Head of caudate nucleus (tissue), 42 donors: ENCODE measurements at regions not wholly inside any gene's neighbourhood (a gene's known extent, or its start where the extent isn't known, plus 50 kb on each side); places are given as distances from the start of the nearest gene placed in this dataset.
"Not testable (repeated sequence)": the region's sequence is repeated elsewhere in the genome, so short reads cannot be mapped to it uniquely, and the experiment has no call there.

Source experiments
- DNase-seq, 42 donors: peaks; one replicate each; pipeline versions ENCODE4 v3.0.0 to v3.0.0-alpha.2; 2020 to 2021; ENCODE audit warnings: mixed read lengths in 7 of 42
- intact Hi-C: fragments of 100-400 bp; cut with DNase I; formaldehyde crosslinking; loops from one replicate; pipeline ENCODE4 v1.15.0; 2022

DNA sequence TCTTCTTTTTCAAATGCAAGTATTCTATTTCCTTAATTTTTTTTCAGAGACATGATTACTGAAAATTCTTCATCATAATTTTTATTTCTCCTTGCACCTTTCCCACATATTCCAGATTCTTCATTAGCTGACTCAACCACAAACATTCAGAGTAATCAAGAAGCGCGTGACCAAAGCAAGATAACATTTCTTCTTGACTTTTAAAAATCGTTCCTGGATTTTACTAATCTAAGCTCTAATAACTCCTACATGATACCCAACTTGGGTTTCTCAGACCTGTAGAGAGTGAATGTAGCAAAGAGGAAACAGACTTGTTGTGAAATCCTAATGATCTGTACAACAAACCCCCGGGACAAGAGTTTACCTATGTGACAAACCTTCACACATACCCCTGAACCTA, 615.0 kb downstream of the TMA16 start:
- no peak for DNase-seq

DNA sequence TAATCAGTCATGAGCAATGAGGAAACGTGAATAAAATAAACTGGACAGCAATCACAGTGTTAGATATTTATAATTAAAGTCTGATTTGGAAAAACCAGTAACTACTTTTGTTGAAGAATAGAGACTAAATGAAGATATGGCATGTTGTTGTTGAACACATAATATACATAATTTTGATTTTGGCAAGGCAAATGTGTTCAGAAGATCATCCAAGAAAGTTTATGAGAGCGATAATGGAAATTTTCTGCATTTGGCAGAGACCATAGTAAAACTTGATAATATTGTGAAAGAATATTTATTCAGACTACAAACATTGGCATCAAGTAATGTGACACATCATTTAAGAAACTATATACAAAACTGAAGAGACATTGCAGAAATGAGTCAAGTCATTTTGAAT, 620.7 kb downstream of the TMA16 start:
- no peak for DNase-seq
- intact Hi-C loops = no loop called here

More for the DNA sequence above, 615.0 kb downstream of the TMA16 start:
- intact Hi-C loops = no loop called here

DNA sequence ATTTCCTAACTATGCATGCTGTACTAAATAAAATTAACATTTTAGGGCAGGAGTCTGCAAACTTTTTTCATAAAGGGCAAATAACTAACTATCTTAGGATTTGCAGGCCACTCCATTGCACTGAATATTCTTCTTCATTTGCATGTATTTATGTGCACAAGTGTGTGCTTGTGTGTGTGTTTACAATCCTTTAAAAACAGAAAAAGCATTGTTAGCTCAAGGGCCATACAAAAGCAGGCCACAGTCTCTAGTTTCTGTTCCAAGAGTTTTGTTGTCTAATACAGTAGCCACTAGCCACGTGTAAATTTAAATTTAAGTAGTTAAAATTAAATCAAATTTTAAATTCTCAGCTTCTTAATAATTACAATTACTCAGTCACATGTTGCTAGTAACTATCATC, 621.8 kb downstream of the TMA16 start:
- intact Hi-C loops = no loop called here
- DNase-seq = peak in 13 of 42 donors; percentile 6 to 70 (median 27)

DNA sequence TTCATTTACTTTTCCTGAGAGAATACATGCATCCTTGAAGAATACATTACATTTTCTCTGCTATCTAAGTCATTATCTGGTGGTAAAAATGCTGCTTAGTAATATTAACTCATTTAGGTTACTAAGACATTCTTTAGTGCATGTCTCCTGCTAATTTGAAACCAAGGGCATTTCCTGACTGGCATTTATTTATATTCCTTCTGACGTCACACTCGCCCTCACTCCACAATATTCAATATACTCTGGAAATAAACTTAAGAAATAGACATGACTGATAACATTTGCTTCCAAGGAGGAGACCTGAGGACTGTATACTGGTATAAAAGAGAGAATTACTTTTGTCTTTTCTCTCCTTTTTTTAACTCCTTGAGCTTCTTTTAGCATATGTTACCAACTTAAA, 619.5 kb upstream of the SMIM31 start:
- intact Hi-C loops = no loop called here
- no peak for DNase-seq

DNA sequence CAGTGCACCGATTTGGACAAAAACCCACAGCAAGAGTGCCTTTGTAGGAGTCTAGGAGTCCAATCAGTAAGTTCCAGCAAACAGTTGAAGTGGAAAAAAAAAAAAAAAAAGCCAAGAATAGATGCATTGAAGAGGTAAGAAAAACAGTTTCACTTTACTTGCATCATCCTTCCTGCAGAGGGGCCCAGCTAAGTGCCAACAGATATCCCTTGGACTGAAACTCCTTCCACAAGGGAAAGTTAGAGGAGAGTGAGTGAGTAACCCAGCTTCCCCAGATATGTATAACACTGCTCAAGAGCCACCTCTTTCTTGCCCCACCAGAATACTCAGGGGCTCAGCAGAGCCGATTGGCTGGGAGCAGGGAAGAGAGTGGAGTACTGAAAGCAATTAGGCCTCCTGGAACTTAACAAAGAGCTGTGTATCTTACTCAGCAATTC, 617.7 kb upstream of the SMIM31 start:
- intact Hi-C loops = no loop called here
- DNase-seq = no peak

DNA sequence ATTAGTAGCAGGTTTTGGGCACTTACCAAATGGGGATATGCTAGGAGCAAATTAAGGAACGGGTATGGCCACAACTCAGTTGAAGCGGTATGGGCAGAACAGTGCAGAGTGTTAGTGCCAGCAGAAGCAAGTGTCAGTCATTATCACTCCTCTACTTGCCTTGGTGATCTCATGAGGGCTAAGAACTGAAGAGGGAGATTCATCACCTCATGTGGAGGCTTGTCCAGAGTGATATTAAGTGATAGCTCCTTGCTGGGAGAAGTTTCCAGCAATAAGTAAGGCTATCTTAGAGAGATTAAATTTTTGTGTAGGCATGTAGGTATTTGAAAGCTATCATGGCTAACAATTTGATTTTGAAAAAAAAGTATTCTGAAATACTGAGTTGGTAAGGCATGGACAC, 615.4 kb upstream of the SMIM31 start:
- intact Hi-C loops = no loop called here

DNA sequence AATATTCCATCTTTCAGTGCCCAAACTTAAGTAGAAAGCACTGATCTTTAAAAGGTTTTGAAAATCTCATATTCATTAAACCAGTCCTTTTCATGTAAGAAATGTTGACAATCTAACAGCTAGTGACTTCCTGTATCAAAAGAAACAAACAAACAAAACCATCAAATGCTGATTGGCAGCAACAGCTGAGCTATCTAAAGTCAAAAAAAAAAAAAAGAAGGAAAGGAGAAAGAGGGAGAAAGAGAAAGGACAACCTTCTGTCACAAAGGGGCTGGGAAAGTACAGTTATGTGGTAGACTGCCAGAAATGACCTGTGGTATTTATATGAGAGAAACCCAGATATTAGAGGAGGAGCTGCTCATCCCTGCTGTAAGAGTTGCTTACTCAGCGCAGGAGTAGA, 614.6 kb upstream of the SMIM31 start:
- DNase-seq = no peak
- intact Hi-C loops = no loop called here

More for the DNA sequence above, 615.4 kb upstream of the SMIM31 start:
- no peak for DNase-seq

DNA sequence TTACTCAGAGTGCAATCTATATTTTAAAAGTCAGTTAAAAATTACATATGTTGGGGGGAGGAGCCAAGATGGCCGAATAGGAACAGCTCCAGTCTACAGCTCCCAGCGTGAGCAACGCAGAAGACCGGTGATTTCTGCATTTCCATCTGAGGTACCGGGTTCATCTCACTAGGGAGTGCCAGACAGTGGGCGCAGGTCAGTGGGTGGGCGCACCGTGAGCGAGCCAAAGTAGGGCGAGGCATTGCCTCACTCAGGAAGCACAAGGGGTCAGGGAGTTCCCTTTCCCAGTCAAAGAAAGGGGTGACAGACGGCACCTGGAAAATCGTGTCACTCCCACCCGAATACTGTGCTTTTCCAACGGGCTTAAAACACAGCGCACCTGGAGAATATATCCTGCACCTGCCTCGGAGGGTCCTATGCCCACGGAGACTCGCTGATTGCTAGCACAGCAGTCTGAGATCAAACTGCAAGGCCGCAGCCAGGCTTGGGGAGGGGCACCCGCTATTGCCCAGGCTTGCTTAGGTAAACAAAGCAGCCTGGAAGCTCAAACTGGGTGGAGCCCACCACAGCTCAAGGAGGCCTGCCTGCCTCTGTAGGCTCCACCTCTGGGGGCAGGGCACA, 612.1 kb upstream of the SMIM31 start:
- DNase-seq, intact Hi-C loops: not testable (repeated sequence)

DNA sequence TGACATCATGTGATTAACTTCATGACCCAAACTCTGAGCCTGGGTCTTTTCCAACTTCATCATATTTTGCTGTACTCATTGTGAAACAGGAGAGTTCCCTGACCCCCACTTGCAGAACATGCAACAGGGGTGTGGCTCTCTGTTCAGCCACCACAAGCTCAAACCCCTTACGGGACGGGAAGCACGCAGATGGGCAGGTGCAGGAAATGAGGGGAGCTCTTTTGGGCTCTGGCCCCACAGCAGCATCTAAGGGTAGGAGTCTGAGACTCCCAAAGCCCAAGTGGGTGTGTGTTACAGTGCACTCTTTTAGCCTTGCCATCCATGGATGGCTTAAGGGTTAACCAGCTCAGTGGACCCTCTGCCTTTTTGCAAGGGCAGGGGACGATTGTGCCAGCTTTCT, 599.5 kb upstream of the SMIM31 start:
- intact Hi-C loops = no loop called here

DNA sequence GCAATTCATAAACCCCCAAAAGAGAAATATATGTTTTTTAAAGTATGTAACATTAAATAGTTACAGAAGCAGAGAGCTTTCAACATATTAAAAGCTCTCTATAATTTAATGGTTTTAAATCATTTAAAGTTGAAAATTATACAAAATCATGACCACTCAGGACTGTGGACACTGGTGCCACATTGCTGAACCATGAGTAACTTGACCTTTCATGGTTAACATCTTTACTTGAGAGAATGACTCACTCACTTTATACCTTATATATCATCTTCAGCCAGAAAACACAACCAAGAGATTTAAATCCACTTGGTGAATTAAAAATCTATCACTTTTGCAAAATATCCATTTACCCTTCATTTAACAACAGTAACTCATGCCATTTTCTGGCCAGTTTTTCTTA, 584.3 kb upstream of the SMIM31 start:
- DNase-seq = no peak
- intact Hi-C loops = no loop called here

More for the DNA sequence above, 599.5 kb upstream of the SMIM31 start:
- no peak for DNase-seq

DNA sequence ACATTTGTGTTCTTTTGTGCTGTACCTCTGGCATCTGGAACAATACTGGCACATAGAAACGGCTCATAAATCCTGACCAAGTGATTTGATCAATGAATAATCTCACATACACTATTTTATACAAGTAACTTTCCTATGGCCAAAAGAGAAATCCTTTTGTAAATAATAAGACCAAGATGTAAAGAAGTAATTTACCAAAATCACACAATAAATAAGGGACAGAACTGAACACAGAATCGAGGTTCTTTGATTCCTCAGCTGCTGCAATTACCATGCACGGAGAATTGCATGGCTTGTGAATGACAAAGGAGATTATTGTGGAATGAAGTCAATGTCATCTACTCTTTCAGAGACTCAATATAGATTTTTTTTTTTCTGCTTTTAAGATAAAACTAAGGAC, 576.8 kb upstream of the SMIM31 start:
- intact Hi-C loops = no loop called here
- DNase-seq = peak in 6 of 42 donors; percentile 10 to 40 (median 30)

DNA sequence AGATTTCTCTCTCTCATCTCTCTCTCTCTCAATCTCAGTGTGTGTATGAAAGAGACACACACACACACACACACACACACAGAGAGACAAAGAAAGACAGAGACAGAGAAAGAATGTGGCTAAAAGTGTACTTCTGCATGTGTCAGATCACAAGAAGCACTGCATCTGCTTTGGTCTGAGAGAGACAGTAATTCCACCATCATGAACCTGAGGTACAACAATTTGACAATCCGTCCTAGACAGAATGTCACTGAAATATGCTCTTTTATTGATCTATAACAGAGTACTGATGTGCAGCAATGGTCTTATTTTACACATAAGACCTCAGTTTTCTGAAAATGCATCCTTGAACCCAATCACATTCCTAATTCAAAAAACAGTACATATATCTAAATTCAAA, 576.2 kb upstream of the SMIM31 start:
- DNase-seq = no peak
- intact Hi-C loops = no loop called here

DNA sequence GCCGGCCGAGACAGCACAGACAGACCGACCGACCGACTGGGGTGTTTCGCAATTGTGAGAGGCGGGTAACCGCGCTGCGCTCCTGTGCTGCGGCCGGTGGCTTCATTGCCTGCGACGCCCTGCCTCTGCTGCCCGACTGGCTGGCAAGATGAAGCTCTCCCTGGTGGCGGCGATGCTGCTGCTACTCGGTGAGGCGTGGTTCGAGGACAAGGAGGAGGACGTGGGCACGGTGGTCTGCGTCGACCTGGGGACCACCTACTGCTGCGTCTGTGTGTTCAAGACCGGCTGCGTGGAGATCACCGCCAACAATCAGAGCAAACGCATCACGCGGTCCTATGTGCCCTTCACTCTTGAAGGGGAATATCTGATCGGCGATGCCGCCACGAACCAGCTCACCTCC, 565.7 kb upstream of the SMIM31 start:
- intact Hi-C loops = no loop called here

DNA sequence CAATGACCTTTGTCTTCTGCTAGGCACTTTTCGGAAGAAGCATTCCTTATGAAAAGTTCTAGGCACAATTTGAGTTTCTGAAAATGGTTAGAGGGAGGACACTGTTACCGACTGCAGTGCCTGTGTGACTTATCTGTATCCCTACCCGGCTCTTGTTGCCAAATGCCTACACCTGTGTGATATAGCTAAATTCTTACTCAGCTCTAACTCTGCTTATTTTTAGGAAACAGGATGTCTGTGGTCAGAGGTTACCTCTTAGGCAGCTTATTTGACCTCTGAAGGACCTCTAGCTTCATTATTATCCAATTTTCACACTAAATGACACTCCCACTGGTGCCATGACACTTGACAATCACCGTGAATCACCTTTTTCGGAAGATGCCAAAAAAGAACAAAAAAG, 561.1 kb upstream of the SMIM31 start:
- DNase-seq = no peak
- intact Hi-C loops = no loop called here

More for the DNA sequence above, 565.7 kb upstream of the SMIM31 start:
- DNase-seq = no peak

DNA sequence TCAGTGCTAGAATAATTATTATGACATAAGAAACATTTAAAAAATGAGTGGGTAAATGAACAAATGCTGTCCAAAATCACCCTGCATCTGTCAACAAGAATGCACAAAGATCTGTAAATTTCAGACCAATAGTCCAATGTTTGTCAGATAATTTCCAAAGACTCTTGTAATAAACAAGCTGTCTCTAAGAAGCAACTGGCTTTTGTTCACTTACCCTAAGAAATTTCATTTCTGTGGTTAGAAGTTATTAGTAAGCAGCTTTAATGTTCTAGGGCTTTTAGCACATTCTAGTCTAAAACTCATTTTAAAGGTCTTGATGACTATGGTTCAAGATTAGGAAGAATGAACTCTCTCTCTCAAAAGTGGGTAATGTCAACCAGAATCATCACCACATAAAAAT, 560.3 kb upstream of the SMIM31 start:
- intact Hi-C loops = no loop called here
- no peak for DNase-seq

DNA sequence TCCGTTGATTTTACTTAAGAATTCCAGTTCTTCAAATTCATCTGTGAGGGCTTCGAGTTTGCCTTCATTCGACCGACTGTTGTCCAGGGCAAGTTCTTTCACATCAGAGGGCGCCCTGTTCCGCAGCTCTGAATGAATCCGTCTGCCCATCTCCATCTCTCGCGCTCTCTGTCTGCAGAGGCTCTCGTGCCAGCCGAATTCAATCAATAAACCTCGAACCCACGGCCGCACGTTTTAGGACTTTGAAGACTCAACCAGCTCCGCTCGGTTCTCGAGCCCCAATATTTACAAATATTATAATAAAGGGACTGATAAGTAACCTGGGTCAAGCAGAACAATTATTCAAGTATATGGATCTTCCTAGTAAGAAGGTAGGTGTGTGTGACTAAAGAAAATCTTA, 556.4 kb upstream of the SMIM31 start:
- no peak for DNase-seq
- intact Hi-C loops = no loop called here

DNA sequence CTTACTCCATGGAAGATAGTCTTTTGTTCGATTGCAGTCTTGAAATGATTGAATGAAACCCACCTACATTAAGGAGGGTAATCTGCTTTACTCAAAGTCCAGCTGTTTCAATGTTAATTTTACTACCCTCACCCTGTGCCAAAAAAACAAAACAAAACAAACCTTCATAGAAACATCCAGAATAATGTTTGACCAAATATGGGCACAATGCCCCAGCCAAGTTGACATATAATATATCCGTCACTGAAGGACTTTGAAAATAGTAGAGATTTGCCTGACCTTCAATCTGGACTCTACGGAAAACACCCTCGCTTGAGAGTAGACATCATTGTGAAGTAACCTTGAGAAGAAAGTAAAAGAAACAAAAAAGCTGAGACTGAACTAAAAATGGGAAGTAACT, 550.5 kb upstream of the SMIM31 start:
- intact Hi-C loops = no loop called here
- DNase-seq = no peak

DNA sequence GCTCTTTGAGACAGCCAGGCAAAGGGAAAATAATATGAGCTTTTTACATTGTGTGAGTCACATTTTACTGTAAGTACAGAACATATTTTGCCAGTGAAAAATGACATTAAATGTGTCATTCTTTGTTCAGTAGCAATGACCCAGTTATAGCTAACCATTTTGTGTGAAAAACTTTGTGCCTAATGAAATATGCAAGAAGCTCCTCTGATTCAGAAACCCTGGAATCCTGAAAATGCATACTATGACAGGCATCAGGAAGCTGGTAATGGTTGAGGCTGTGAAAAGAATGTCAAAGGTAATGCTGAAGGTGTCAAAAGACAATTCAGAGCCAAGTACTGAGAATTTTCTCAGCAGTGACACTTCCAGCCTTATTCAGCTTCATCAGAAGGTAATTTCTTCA, 549.5 kb upstream of the SMIM31 start:
- intact Hi-C loops = no loop called here
- DNase-seq = peak in 6 of 42 donors; percentile 18 to 55 (median 28)

DNA sequence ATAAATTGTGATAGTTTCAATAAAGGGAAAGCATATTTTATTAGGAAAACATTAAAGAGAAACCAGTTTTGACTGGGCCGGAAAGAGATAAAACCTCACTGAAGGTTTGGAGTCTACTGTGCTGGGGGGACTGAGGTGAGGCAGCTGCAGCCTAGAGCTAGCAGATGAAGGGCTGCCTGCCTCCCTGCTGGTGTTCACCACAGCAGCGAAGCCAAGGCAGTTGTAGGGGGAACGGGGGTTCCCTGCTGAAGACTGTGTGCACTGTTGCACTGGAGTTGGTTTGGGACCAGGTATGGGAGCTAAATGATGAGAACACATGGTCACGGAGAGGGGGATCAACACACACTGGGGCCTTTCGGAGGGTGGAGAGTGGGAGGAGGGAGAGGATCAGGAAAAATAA, 546.5 kb upstream of the SMIM31 start:
- no peak for DNase-seq

DNA sequence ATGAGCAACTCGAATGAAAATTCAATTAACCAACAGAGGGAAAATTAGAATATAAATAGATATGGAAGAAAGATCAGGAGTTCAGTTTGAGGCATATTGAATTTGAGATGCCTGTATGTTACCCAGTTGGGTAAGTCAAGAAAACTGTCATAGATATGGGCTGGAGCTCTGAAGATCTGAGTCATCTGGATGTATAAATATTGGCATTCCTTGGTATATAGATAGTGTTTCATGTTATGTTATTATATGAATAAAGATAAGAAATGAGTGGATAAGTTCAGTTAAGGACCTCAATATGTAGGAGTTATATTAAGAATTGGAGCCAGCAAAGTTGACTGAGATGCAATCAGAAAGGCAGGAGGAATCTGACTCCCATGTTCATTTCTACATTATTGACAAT, 543.6 kb upstream of the SMIM31 start:
- intact Hi-C loops = no loop called here
- DNase-seq = no peak

More for the DNA sequence above, 546.5 kb upstream of the SMIM31 start:
- intact Hi-C loops = no loop called here

DNA sequence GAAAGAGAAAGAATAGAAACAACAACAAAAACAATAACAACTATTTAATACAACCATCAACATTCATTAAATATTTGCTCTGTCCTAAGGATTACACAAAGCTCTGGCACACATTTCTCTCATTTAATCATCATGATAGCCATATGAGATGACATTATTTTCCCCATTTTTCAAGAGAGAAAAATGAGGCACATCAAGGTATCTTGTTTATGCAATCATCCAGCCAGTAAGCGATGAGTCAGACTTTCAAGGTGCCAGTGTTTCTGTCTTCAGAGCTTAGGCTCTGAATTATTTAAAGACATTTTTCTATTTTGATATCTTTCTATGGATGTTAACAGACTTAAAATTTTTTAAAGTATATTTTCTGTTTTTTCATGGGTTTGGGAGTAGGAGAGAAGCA, 541.8 kb upstream of the SMIM31 start:
- intact Hi-C loops = no loop called here
- DNase-seq = no peak

DNA sequence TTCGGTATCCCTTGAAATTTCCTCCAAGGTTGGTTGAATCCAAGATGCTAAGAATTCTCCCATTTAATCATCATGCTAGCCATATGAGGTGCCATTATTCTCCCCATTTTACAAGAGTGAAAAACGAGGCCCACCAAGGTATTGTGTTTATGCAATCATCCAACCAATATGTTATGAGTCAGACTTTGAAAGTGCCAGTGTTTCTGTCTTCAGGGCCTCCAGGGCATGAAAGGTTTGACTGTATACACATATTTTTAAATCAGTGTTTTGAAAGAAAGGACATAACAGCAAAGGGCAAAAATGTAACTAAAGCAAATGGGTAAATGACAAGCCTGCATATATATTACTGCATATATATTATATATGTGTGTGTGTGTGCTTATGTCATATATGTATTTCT, 541.2 kb upstream of the SMIM31 start:
- intact Hi-C loops = no loop called here
- no peak for DNase-seq
